Stimulated activated CD4-positive, alpha-beta T cell treated with anti-CD3 and anti-CD28 coated beads, Interleukin-1b, Interleukin-23, amount 100 ng/mL, for 48 hours (primary cell): ENCODE measurements at regions not wholly inside any gene's neighbourhood (a gene's known extent, or its start where the extent isn't known, plus 50 kb on each side); places are given as distances from the start of the nearest gene placed in this dataset.

Experiments used
- DNase-seq: peaks from one replicate; pipeline ENCODE4 v3.0.0-alpha.2; 2020

- DNase-seq, result no peak
These were observed 105.4 kb upstream of the PCDH7 start for GRCh38 chr4:30614771-30615170.

GRCh38 chr4:30616942-30617646 is 103.1 kb upstream of the PCDH7 start:
- DNase-seq, result no peak

- DNase-seq, result no peak
These were observed 102.3 kb upstream of the PCDH7 start for GRCh38 chr4:30617836-30618235.

GRCh38 chr4:30619679-30620078 is 100.5 kb upstream of the PCDH7 start:
- no peak for DNase-seq

- DNase-seq, result no peak
These were observed 99.5 kb upstream of the PCDH7 start for GRCh38 chr4:30620711-30621110.

- no peak for DNase-seq
These were observed 89.7 kb upstream of the PCDH7 start for GRCh38 chr4:30630431-30630830.

- no peak for DNase-seq
These were observed 87.4 kb upstream of the PCDH7 start for GRCh38 chr4:30632751-30633150.

GRCh38 chr4:30641345-30641744 is 78.8 kb upstream of the PCDH7 start:
- DNase-seq, result no peak

- DNase-seq, result no peak
These were observed 77.6 kb upstream of the PCDH7 start for GRCh38 chr4:30642567-30642966.

GRCh38 chr4:30653291-30653690 is 66.9 kb upstream of the PCDH7 start:
- DNase-seq, result no peak

- DNase-seq, result no peak
These were observed 63.3 kb upstream of the PCDH7 start for GRCh38 chr4:30656828-30657227.

GRCh38 chr4:30667919-30668318 is 52.2 kb upstream of the PCDH7 start:
- DNase-seq, result no peak

- DNase-seq, result no peak
These were observed 50.0 kb upstream of the PCDH7 start for GRCh38 chr4:30670206-30670605.
